ENCODE measurements at regions not wholly inside any gene's neighbourhood (a gene's known extent, or its start where the extent isn't known, plus 50 kb on each side); places are given as distances from the start of the nearest gene placed in this dataset.

DNA sequence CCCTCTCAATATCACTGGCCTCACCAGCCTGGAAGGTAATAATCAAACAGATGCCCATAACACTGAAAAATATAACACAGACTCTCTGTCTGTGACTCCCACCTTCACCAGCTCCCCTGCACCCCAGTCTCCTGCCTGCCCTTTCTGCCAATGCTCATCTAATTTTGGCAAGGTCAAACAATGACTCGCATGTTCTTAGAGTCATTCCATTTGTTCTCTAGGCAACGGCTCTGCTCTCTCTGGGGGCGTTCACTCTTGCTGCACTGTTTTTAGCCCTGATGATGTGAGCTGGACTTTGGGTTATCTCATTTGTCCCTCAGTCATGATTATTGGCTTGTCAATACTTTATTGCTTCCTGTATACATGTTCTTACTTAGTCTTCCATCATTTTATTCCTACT, 691.8 kb downstream of the FLRT2 start:
- no peak for DNase-seq (ENCODE audit: low spot score, unreplicated experiment)
- Mint-ChIP-seq H3K9me3 (ENCODE audit: low read depth) (peaks cover 3% of the 10 kb centered on the region), H3K36me3 (ENCODE audit: insufficient read depth) (no peaks in the 10 kb centered on the region), H3K4me3 (ENCODE audit: low read depth) (no peak overlapping the region), H3K4me1 (ENCODE audit: low read depth) (peaks cover 8% of the 10 kb centered on the region), H3K27me3 (no peaks in the 10 kb centered on the region), H3K27ac (no peak overlapping the region)
- TF ChIP-seq, protein P1, sequence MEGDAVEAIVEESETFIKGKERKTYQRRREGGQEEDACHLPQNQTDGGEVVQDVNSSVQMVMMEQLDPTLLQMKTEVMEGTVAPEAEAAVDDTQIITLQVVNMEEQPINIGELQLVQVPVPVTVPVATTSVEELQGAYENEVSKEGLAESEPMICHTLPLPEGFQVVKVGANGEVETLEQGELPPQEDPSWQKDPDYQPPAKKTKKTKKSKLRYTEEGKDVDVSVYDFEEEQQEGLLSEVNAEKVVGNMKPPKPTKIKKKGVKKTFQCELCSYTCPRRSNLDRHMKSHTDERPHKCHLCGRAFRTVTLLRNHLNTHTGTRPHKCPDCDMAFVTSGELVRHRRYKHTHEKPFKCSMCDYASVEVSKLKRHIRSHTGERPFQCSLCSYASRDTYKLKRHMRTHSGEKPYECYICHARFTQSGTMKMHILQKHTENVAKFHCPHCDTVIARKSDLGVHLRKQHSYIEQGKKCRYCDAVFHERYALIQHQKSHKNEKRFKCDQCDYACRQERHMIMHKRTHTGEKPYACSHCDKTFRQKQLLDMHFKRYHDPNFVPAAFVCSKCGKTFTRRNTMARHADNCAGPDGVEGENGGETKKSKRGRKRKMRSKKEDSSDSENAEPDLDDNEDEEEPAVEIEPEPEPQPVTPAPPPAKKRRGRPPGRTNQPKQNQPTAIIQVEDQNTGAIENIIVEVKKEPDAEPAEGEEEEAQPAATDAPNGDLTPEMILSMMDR (IDR thresholded peaks at IDR 0.05; ENCODE audit: unreplicated experiment), result no peak

DNA sequence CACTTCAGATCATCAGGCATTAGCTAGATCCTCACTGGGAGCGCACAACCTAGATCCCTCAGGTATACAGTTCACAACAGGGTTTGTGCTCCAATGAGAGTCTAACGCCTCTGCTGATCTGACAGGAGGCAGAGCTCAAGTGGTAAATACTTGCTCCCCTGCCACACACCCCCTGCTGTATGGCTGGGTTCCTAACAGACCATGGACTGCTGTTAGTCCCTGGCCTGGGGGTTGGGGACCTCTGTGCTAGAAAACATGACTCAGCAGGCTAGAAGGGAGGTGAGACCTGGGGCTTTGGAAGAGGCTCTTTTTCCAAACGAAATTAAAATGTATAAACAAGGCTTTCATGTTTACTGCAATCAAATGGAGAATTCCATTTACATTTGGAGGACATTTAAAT, 691.1 kb downstream of the FLRT2 start:
- TF ChIP-seq, protein P1 (IDR thresholded peaks at IDR 0.05; ENCODE audit: unreplicated experiment), result no peak
- DNase-seq (ENCODE audit: low spot score, unreplicated experiment), result peak; percentile 11
- H3K9me3 Mint-ChIP-seq (ENCODE audit: low read depth), result peaks cover 3% of the 10 kb centered on the region
- peaks cover 8% of the 10 kb centered on the region for H3K4me1 Mint-ChIP-seq (ENCODE audit: low read depth)
- H3K36me3 Mint-ChIP-seq (ENCODE audit: insufficient read depth), result no peaks in the 10 kb centered on the region
- peak overlapping the region; percentile 9 for H3K27ac Mint-ChIP-seq
- no peaks in the 10 kb centered on the region for H3K27me3 Mint-ChIP-seq
- no peak overlapping the region for H3K4me3 Mint-ChIP-seq (ENCODE audit: low read depth)

- no peak for DNase-seq (ENCODE audit: low spot score, unreplicated experiment)
- H3K36me3 Mint-ChIP-seq (ENCODE audit: insufficient read depth), result no peaks in the 10 kb centered on the region
- H3K27me3 Mint-ChIP-seq, result no peaks in the 10 kb centered on the region
- H3K4me3 Mint-ChIP-seq (ENCODE audit: low read depth), result no peak overlapping the region
- H3K9me3 Mint-ChIP-seq (ENCODE audit: low read depth), result no peaks in the 10 kb centered on the region
- H3K4me1 Mint-ChIP-seq (ENCODE audit: low read depth), result peaks cover 8% of the 10 kb centered on the region
- TF ChIP-seq, protein P1 (IDR thresholded peaks at IDR 0.05; ENCODE audit: unreplicated experiment), result no peak
- H3K27ac Mint-ChIP-seq, result no peak overlapping the region
Measured at GRCh38 chr14:86217523-86217922, 687.6 kb downstream of the FLRT2 start.

GRCh38 chr14:86203843-86204242, 673.9 kb downstream of the FLRT2 start:
- Mint-ChIP-seq H3K27me3 (no peaks in the 10 kb centered on the region), H3K36me3 (ENCODE audit: insufficient read depth) (no peaks in the 10 kb centered on the region), H3K27ac (no peak overlapping the region)

DNA sequence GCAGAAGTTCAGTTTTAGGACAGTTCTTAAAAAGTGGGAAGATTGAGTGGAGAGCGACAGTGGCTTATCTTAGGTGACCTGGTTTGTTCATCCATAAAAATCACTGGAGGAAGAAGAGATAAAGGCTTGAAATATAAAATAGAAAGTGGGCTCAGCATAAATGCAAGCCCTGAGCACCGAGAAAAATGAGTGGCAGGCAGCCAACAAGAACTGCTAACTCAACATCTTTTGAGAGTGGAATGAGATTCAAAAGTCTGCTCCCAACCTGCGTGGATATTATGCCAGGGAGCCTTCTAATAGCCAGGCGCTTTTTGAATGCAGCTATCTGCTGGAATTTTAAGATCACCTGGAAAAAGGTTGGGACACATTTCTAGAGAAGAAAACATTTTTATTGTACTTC, 666.5 kb downstream of the FLRT2 start:
- no peak for DNase-seq (ENCODE audit: low spot score, unreplicated experiment)
- Mint-ChIP-seq H3K9me3 (ENCODE audit: low read depth) (peaks cover 13% of the 10 kb centered on the region), H3K4me3 (ENCODE audit: low read depth) (no peak overlapping the region), H3K27me3 (no peaks in the 10 kb centered on the region), H3K4me1 (ENCODE audit: low read depth) (peaks cover 14% of the 10 kb centered on the region), H3K27ac (no peak overlapping the region), H3K36me3 (ENCODE audit: insufficient read depth) (no peaks in the 10 kb centered on the region)
- TF ChIP-seq, protein P1 (IDR thresholded peaks at IDR 0.05; ENCODE audit: unreplicated experiment), result no peak

More at GRCh38 chr14:86203843-86204242, 673.9 kb downstream of the FLRT2 start:
- H3K4me3 Mint-ChIP-seq (ENCODE audit: low read depth), result no peak overlapping the region
- peaks cover 6% of the 10 kb centered on the region for H3K4me1 Mint-ChIP-seq (ENCODE audit: low read depth)
- TF ChIP-seq, protein P1 (IDR thresholded peaks at IDR 0.05; ENCODE audit: unreplicated experiment), result no peak
- H3K9me3 Mint-ChIP-seq (ENCODE audit: low read depth), result peaks cover 21% of the 10 kb centered on the region
- DNase-seq (ENCODE audit: low spot score, unreplicated experiment), result no peak
